ENCODE measurements at regions not wholly inside any gene's neighbourhood (a gene's known extent, or its start where the extent isn't known, plus 50 kb on each side); places are given as distances from the start of the nearest gene placed in this dataset.

DNA sequence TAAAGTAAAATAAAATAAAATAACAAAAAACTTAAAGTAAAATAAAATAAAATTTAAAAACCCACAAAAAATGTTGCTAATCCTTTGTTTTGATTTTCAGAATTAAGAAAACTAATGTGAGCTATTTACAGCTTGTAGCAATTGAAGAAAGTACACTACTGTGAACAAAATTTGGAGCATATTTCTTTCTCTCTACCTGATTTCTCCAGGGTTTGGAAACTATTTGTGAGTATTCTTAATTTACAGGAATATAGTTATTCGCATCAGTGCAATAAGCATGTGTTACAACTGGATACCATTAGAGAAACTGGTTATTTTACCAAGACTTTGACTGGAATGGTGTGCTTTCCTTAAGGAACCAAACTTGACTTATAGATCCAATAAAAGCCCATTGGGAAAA is 86.1 kb upstream of the CNOT2 start:
- TF ChIP-seq, protein P1, sequence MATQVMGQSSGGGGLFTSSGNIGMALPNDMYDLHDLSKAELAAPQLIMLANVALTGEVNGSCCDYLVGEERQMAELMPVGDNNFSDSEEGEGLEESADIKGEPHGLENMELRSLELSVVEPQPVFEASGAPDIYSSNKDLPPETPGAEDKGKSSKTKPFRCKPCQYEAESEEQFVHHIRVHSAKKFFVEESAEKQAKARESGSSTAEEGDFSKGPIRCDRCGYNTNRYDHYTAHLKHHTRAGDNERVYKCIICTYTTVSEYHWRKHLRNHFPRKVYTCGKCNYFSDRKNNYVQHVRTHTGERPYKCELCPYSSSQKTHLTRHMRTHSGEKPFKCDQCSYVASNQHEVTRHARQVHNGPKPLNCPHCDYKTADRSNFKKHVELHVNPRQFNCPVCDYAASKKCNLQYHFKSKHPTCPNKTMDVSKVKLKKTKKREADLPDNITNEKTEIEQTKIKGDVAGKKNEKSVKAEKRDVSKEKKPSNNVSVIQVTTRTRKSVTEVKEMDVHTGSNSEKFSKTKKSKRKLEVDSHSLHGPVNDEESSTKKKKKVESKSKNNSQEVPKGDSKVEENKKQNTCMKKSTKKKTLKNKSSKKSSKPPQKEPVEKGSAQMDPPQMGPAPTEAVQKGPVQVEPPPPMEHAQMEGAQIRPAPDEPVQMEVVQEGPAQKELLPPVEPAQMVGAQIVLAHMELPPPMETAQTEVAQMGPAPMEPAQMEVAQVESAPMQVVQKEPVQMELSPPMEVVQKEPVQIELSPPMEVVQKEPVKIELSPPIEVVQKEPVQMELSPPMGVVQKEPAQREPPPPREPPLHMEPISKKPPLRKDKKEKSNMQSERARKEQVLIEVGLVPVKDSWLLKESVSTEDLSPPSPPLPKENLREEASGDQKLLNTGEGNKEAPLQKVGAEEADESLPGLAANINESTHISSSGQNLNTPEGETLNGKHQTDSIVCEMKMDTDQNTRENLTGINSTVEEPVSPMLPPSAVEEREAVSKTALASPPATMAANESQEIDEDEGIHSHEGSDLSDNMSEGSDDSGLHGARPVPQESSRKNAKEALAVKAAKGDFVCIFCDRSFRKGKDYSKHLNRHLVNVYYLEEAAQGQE (IDR thresholded peaks at IDR 0.05; ENCODE audit: insufficient read depth in 1 of 2, low read depth in 2 of 2, low read length in 2 of 2) = no peak
- TF ChIP-seq TAF1 (IDR thresholded peaks at IDR 0.05; ENCODE audit: borderline replicate concordance, insufficient read depth, low read length) (no peak), POLR2AphosphoS5 (IDR thresholded peaks at IDR 0.05; ENCODE audit: low read depth, low read length) (no peak), SIN3A (IDR thresholded peaks at IDR 0.05; ENCODE audit: borderline replicate concordance, insufficient read depth, low read length) (no peak), FOXP2 (optimal IDR thresholded peaks at IDR 0.05; ENCODE audit: borderline replicate concordance, extremely low read depth, extremely low read length, insufficient read depth) (no peak)

DNA sequence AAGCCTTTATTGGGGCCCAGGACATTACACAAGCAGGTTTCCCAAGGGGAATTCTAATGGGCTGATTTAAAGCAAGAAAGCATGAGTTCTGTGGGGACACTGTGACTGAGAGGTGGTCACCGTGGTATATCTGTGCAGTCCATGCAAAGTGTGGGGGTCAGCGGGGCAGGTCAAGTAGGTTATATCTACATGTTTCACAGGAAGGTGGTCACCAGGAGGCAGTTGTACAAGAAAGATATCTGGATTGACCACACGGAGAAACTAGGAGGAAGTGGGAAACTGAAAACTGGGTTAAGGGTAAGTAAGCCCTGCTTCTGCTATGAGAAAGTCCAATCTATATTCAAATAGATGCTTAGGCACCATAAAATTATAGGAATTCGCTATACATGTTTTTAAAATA is 77.8 kb upstream of the CNOT2 start:
- no peak for TF ChIP-seq FOXP2 (optimal IDR thresholded peaks at IDR 0.05; ENCODE audit: borderline replicate concordance, extremely low read depth, extremely low read length, insufficient read depth)
- TF ChIP-seq, protein P1 (IDR thresholded peaks at IDR 0.05; ENCODE audit: insufficient read depth in 1 of 2, low read depth in 2 of 2, low read length in 2 of 2) = no peak
- no peak for TF ChIP-seq TAF1 (IDR thresholded peaks at IDR 0.05; ENCODE audit: borderline replicate concordance, insufficient read depth, low read length)
- no peak for TF ChIP-seq POLR2AphosphoS5 (IDR thresholded peaks at IDR 0.05; ENCODE audit: low read depth, low read length)
- TF ChIP-seq SIN3A (IDR thresholded peaks at IDR 0.05; ENCODE audit: borderline replicate concordance, insufficient read depth, low read length) = no peak

DNA sequence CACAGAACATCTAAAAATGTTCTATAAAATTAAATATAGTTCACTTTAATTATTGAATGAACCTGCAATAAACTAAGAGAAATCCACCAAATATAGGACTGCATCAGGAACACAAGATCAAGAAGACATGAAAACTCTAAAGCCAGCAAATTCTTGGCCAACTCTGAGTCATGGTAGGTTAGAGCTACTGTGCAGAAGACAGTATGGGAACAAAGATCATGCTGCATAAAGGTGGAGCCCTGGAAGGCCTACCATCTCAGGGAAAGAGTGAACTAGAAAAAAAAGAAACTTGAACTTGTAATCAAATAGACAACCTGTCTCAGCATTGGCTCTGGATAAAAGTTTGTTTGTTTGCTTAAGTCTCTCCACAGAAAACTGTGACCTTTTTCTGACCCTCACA is 66.9 kb upstream of the CNOT2 start:
- TF ChIP-seq, protein P1 (IDR thresholded peaks at IDR 0.05; ENCODE audit: insufficient read depth in 1 of 2, low read depth in 2 of 2, low read length in 2 of 2) = no peak
- TF ChIP-seq FOXP2 (optimal IDR thresholded peaks at IDR 0.05; ENCODE audit: borderline replicate concordance, extremely low read depth, extremely low read length, insufficient read depth) = no peak
- no peak for TF ChIP-seq SIN3A (IDR thresholded peaks at IDR 0.05; ENCODE audit: borderline replicate concordance, insufficient read depth, low read length)
- TF ChIP-seq TAF1 (IDR thresholded peaks at IDR 0.05; ENCODE audit: borderline replicate concordance, insufficient read depth, low read length) = no peak
- TF ChIP-seq POLR2AphosphoS5 (IDR thresholded peaks at IDR 0.05; ENCODE audit: low read depth, low read length) = no peak

DNA sequence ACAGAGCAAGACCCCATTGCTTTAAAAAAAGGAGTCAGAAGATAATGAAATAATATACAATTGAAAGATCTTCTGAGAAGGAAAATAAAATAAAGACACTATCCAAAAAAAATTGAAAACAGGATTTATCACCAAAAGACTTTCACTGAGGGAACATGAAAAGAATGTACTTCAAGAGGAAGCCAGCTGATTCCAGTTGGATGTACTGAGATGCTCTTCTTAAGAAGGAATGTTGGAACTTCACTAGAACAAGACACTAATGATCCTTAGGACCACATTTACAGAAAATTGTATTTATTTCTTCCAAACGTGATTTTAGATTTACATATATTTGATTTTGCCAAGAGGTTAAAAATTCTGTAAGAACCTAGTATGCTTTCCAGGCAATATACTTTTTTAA is 65.6 kb upstream of the CNOT2 start:
- TF ChIP-seq SIN3A (IDR thresholded peaks at IDR 0.05; ENCODE audit: borderline replicate concordance, insufficient read depth, low read length) (no peak), POLR2AphosphoS5 (IDR thresholded peaks at IDR 0.05; ENCODE audit: low read depth, low read length) (no peak), TAF1 (IDR thresholded peaks at IDR 0.05; ENCODE audit: borderline replicate concordance, insufficient read depth, low read length) (no peak), FOXP2 (optimal IDR thresholded peaks at IDR 0.05; ENCODE audit: borderline replicate concordance, extremely low read depth, extremely low read length, insufficient read depth) (no peak)
- TF ChIP-seq, protein P1 (IDR thresholded peaks at IDR 0.05; ENCODE audit: insufficient read depth in 1 of 2, low read depth in 2 of 2, low read length in 2 of 2) = no peak

DNA sequence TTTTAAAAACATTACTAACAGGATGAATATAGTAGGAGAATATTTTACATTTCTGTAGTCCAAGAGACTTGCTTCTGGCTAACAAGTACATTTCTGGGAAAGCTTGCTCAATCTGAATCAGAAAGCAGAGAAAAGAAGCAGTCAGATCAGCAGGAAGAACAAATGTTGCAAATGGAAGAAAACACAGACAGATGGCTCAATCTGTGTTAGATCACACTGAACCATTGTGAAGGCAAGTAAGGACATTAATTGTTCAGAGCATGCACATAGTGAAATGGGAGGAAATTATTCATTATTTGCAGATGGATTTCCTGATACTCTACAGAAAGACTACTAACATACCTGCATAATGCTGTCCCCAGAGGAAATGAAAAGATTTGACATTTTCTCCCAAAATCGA is 65.2 kb upstream of the CNOT2 start:
- no peak for TF ChIP-seq FOXP2 (optimal IDR thresholded peaks at IDR 0.05; ENCODE audit: borderline replicate concordance, extremely low read depth, extremely low read length, insufficient read depth)
